Suprapubic skin (tissue), 4 donors: ENCODE measurements at regions not wholly inside any gene's neighbourhood (a gene's known extent, or its start where the extent isn't known, plus 50 kb on each side); places are given as distances from the start of the nearest gene placed in this dataset.
"Not testable (repeated sequence)": the region's sequence is repeated elsewhere in the genome, so short reads cannot be mapped to it uniquely, and the experiment has no call there.

Source experiments
- DNase-seq, 2 donors: peaks; one replicate each; pipeline ENCODE4 v3.0.0-alpha.2; 2019; ENCODE audit warnings: low spot score in 2 of 2
- H3K27ac ChIP-seq: fragments of 200-600 bp; sonication (generic); one replicate; pipeline ENCODE4 v1.5.1; 2019
- H3K27me3 ChIP-seq: fragments of 200-600 bp; sonication (generic); one replicate; pipeline ENCODE4 v1.5.1; 2019
- H3K36me3 ChIP-seq: fragments of 200-600 bp; sonication (generic); one replicate; pipeline ENCODE4 v1.5.1; 2019
- H3K4me1 ChIP-seq: fragments of 200-600 bp; sonication (generic); one replicate; pipeline ENCODE4 v1.5.1; 2019
- H3K4me3 ChIP-seq: fragments of 200-600 bp; sonication (generic); one replicate; pipeline ENCODE4 v1.5.1; 2019; ENCODE audit warnings: mild to moderate bottlenecking
- H3K9me3 ChIP-seq: fragments of 200-600 bp; sonication (generic); one replicate; pipeline ENCODE4 v1.5.1; 2019
- CTCF ChIP-seq, 2 donors: fragments of 200-600 bp in 1 of 2; fragments of 450-650 bp in 1 of 2; sonication (generic) in 1 of 2; IDR thresholded peaks; one replicate each; pipeline ENCODE4 v1.5.1; 2016 to 2019; ENCODE audit warnings: antibody characterized with exemption in 2 of 2, mild to moderate bottlenecking in 1 of 2, moderate library complexity in 1 of 2
- EP300 ChIP-seq: sonication (generic); formaldehyde crosslinking; IDR thresholded peaks from one replicate; pipeline ENCODE4 v1.6.1; 2017; ENCODE audit warnings: antibody characterized with exemption
- POLR2A ChIP-seq, 2 donors: fragments of 450-650 bp; IDR thresholded peaks; one replicate each; pipeline ENCODE4 v1.6.1; 2017; ENCODE audit warnings: antibody characterized with exemption in 2 of 2, mild to moderate bottlenecking in 2 of 2, moderate library complexity in 2 of 2
- POLR2AphosphoS5 ChIP-seq, 3 donors: sonication (generic); formaldehyde crosslinking; IDR thresholded peaks; one replicate each; pipeline ENCODE4 v1.6.1; 2017; ENCODE audit warnings: antibody characterized with exemption in 3 of 3
- WGBS: methylation state at CpG from one replicate; pipeline ENCODE4 v1.1.5; 2018; 5-methylcytosine and 5-hydroxymethylcytosine counted together

GRCh38 chr11:97567801-97568200 is 1178.0 kb downstream of the JRKL start:
- Histone ChIP-seq H3K4me1 (no peaks in the 10 kb centered on the region), H3K27ac (no peak overlapping the region), H3K36me3 (no peaks in the 10 kb centered on the region), H3K9me3 (no peaks in the 10 kb centered on the region), H3K4me3 (no peak overlapping the region), H3K27me3 (no peaks in the 10 kb centered on the region)
- WGBS = 93% methylated on average over 1 of the region's 1 CpG
- no peak for DNase-seq
- TF ChIP-seq POLR2AphosphoS5 (IDR thresholded peaks at IDR 0.05) (no peak), EP300 (no peak), POLR2A (IDR thresholded peaks at IDR 0.05) (no peak), CTCF (IDR thresholded peaks at IDR 0.05) (no peak)

- no peaks in the 10 kb centered on the region for H3K27me3 ChIP-seq
- H3K4me3 ChIP-seq = no peak overlapping the region
- H3K4me1 ChIP-seq = no peaks in the 10 kb centered on the region
- H3K36me3 ChIP-seq = no peaks in the 10 kb centered on the region
- DNase-seq = no peak
- H3K9me3 ChIP-seq = peaks cover 5% of the 10 kb centered on the region
- H3K27ac ChIP-seq = no peak overlapping the region
- TF ChIP-seq POLR2AphosphoS5 (IDR thresholded peaks at IDR 0.05) (no peak), POLR2A (IDR thresholded peaks at IDR 0.05) (no peak), EP300 (no peak), CTCF (IDR thresholded peaks at IDR 0.05) (no peak)
- 54% methylated on average over 3 of the region's 3 CpGs for WGBS
Observed at GRCh38 chr11:97570636-97571035, 1180.8 kb downstream of the JRKL start.

- H3K4me3 ChIP-seq, DNase-seq, H3K36me3 ChIP-seq, H3K9me3 ChIP-seq, H3K27ac ChIP-seq, H3K27me3 ChIP-seq, H3K4me1 ChIP-seq: not testable (repeated sequence)
- 66% methylated on average over 6 of the region's 6 CpGs for WGBS
Observed at GRCh38 chr11:97573771-97574170, 1184.0 kb downstream of the JRKL start.

- H3K36me3 ChIP-seq = no peaks in the 10 kb centered on the region
- no peaks in the 10 kb centered on the region for H3K27me3 ChIP-seq
- no peaks in the 10 kb centered on the region for H3K4me1 ChIP-seq
- peaks cover 5% of the 10 kb centered on the region for H3K9me3 ChIP-seq
- WGBS = 94% methylated on average over 3 of the region's 3 CpGs
- no peak overlapping the region for H3K27ac ChIP-seq
- no peak overlapping the region for H3K4me3 ChIP-seq
- no peak for DNase-seq
- TF ChIP-seq POLR2A (IDR thresholded peaks at IDR 0.05) (no peak), CTCF (IDR thresholded peaks at IDR 0.05) (no peak), EP300 (no peak), POLR2AphosphoS5 (IDR thresholded peaks at IDR 0.05) (no peak)
Observed at GRCh38 chr11:97574976-97575665, 1185.3 kb downstream of the JRKL start.

GRCh38 chr11:97607291-97608000 is 1217.6 kb downstream of the JRKL start:
- no peak for TF ChIP-seq CTCF (IDR thresholded peaks at IDR 0.05)
- no peak for TF ChIP-seq POLR2AphosphoS5 (IDR thresholded peaks at IDR 0.05)
- TF ChIP-seq POLR2A (IDR thresholded peaks at IDR 0.05) = no peak
- no peak for TF ChIP-seq EP300
- H3K4me3 ChIP-seq = no peak overlapping the region
- WGBS = 79% methylated on average over 3 of the region's 3 CpGs
- H3K9me3 ChIP-seq = peaks cover 17% of the 10 kb centered on the region
- no peaks in the 10 kb centered on the region for H3K36me3 ChIP-seq
- H3K4me1 ChIP-seq = no peaks in the 10 kb centered on the region
- DNase-seq = no peak
- no peaks in the 10 kb centered on the region for H3K27me3 ChIP-seq
- no peak overlapping the region for H3K27ac ChIP-seq
